ENCODE measurements at regions not wholly inside any gene's neighbourhood (a gene's known extent, or its start where the extent isn't known, plus 50 kb on each side); places are given as distances from the start of the nearest gene placed in this dataset.

- DNase-seq (ENCODE audit: extremely low read depth in 1 of 4, low spot score in 3 of 4): no peak
- Histone ChIP-seq H3K79me2 (ENCODE audit: control insufficient read depth, insufficient read depth, low read length) (no peaks in the 10 kb centered on the region), H3K9me3 (replicated peaks; ENCODE audit: control insufficient read depth, insufficient read depth, low read depth, low read length) (no peaks in the 10 kb centered on the region), H3K27ac (ENCODE audit: extremely low read depth, low read depth, low read length) (no peak overlapping the region), H3K4me3 (no peak overlapping the region), H3K9me1 (ENCODE audit: control insufficient read depth, insufficient read depth, low read length) (no peaks in the 10 kb centered on the region), H3K36me3 (ENCODE audit: control insufficient read depth, insufficient read depth, low read length) (no peaks in the 10 kb centered on the region), H3K4me1 (replicated peaks in 1 of 2; ENCODE audit: control insufficient read depth in 2 of 2, insufficient read depth in 2 of 2, low read length in 2 of 2) (no peaks in the 10 kb centered on the region), H4K20me1 (replicated peaks; ENCODE audit: control insufficient read depth, insufficient read depth, low read length) (no peaks in the 10 kb centered on the region), H3K9ac (ENCODE audit: insufficient read depth in 1 of 2, low read depth in 2 of 2, low read length in 2 of 2) (no peak overlapping the region), H2AFZ (ENCODE audit: low read depth, low read length) (no peak overlapping the region), H3K27me3 (ENCODE audit: control insufficient read depth in 2 of 2, insufficient read depth in 2 of 2, low read length in 2 of 2) (no peaks in the 10 kb centered on the region), H3K4me2 (ENCODE audit: insufficient read depth, low read length) (no peak overlapping the region)
- FAIRE-seq: no peak
- ChIA-PET CTCF (ENCODE audit: low intra/inter-chr PET ratio) (no interaction called here), POLR2A (no interaction called here)
- in situ Hi-C loops (cut with MboI) (no loop called here), intact Hi-C loops (cut with micrococcal nuclease) (no loop called here)
- 0% methylated on average over 1 of the region's 1 CpG for WGBS (ENCODE audit: insufficient coverage, low coverage, missing lambda C conversion rate)
- ATAC-seq: no peak
- BruUV-seq (replicated peaks): no TSS peak
- TF ChIP-seq ILK (tag; IDR thresholded peaks at IDR 0.05; ENCODE audit: borderline replicate concordance, low read depth) (no peak), THAP7 (CRISPR knock-in tag; IDR thresholded peaks at IDR 0.05) (no peak), ELK1 (CRISPR knock-in tag; IDR thresholded peaks at IDR 0.05) (no peak), SP2 (IDR thresholded peaks at IDR 0.05; ENCODE audit: extremely low read depth, low read depth, low read length, poor library complexity, severe bottlenecking) (no peak), CBFB (CRISPR knock-in tag; IDR thresholded peaks at IDR 0.05) (no peak), CEBPB (tag; IDR thresholded peaks at IDR 0.05) (no peak), ZNF41 (CRISPR knock-in tag; conservative IDR thresholded peaks at IDR 0.05) (no peak), LCOR (CRISPR knock-in tag; IDR thresholded peaks at IDR 0.05) (no peak), BRF1 (IDR thresholded peaks at IDR 0.05; ENCODE audit: borderline replicate concordance, extremely low read depth, insufficient read length) (no peak), MAFK (IDR thresholded peaks at IDR 0.05; ENCODE audit: low read length) (no peak), ZNF778 (CRISPR knock-in tag; IDR thresholded peaks at IDR 0.05) (no peak), E2F6 (IDR thresholded peaks at IDR 0.05; ENCODE audit: borderline replicate concordance in 1 of 2, extremely low read depth in 1 of 2, insufficient read depth in 1 of 2, insufficient read length in 1 of 2, low read depth in 1 of 2, low read length in 1 of 2, poor library complexity in 1 of 2, severe bottlenecking in 1 of 2) (no peak)
Measured at GRCh38 chr11:109184376-109184775, 237.6 kb upstream of the C11orf87 start.
